NCI-H2196 (cell line): ENCODE measurements at regions not wholly inside any gene's neighbourhood (a gene's known extent, or its start where the extent isn't known, plus 50 kb on each side); places are given as distances from the start of the nearest gene placed in this dataset.

Experiments
- DNase-seq: peaks from one replicate; lab custom pipeline; 2025; ENCODE audit not compliant: unreplicated experiment; lab: John Stamatoyannopoulos, UW

- DNase-seq, result no peak
These were observed 333.3 kb upstream of the PLXNA2 start for GRCh38 chr1:208577381-208577905.

- DNase-seq, result no peak
These were observed 337.0 kb upstream of the PLXNA2 start for GRCh38 chr1:208581209-208581608.

GRCh38 chr1:208581667-208582066 lies 337.5 kb upstream of the PLXNA2 start:
- no peak for DNase-seq

GRCh38 chr1:208584167-208584755 lies 340.1 kb upstream of the PLXNA2 start:
- no peak for DNase-seq

GRCh38 chr1:208587110-208587509 lies 342.9 kb upstream of the PLXNA2 start:
- no peak for DNase-seq

GRCh38 chr1:208593306-208594006 lies 349.3 kb upstream of the PLXNA2 start:
- DNase-seq, result no peak

GRCh38 chr1:208595236-208595635 lies 351.1 kb upstream of the PLXNA2 start:
- no peak for DNase-seq

- no peak for DNase-seq
These were observed 351.6 kb upstream of the PLXNA2 start for GRCh38 chr1:208595745-208596144.

GRCh38 chr1:208597571-208597970 lies 353.4 kb upstream of the PLXNA2 start:
- no peak for DNase-seq

- no peak for DNase-seq
These were observed 353.8 kb upstream of the PLXNA2 start for GRCh38 chr1:208598021-208598420.

GRCh38 chr1:208599063-208599462 lies 354.9 kb upstream of the PLXNA2 start:
- DNase-seq, result no peak

GRCh38 chr1:208600456-208601190 lies 356.4 kb upstream of the PLXNA2 start:
- DNase-seq, result no peak

- DNase-seq, result no peak
These were observed 357.4 kb upstream of the PLXNA2 start for GRCh38 chr1:208601561-208601960.

GRCh38 chr1:208603721-208604120 lies 359.5 kb upstream of the PLXNA2 start:
- DNase-seq, result no peak

- no peak for DNase-seq
These were observed 360.1 kb upstream of the PLXNA2 start for GRCh38 chr1:208604295-208604694.

- DNase-seq, result no peak
These were observed 362.8 kb upstream of the PLXNA2 start for GRCh38 chr1:208606959-208607358.

- no peak for DNase-seq
These were observed 363.4 kb upstream of the PLXNA2 start for GRCh38 chr1:208607616-208608015.

- DNase-seq, result no peak
These were observed 370.4 kb upstream of the PLXNA2 start for GRCh38 chr1:208614610-208615009.

- DNase-seq, result no peak
These were observed 371.2 kb upstream of the PLXNA2 start for GRCh38 chr1:208615371-208615770.

GRCh38 chr1:208616776-208617175 lies 372.6 kb upstream of the PLXNA2 start:
- DNase-seq, result no peak

GRCh38 chr1:208628022-208628914 lies 384.1 kb upstream of the PLXNA2 start:
- DNase-seq, result no peak
